HL-60 (cell line): ENCODE measurements at regions not wholly inside any gene's neighbourhood (a gene's known extent, or its start where the extent isn't known, plus 50 kb on each side); places are given as distances from the start of the nearest gene placed in this dataset.

ENCODE experiments used
- GABPA ChIP-seq: IDR thresholded peaks from 2 replicates; pipeline ENCODE4 v1.6.1; 2012; ENCODE audit warnings: low read depth
- POLR2AphosphoS5 ChIP-seq: IDR thresholded peaks from 2 replicates; pipeline ENCODE4 v1.6.1; 2012; ENCODE audit warnings: low read depth
- SPI1 ChIP-seq: IDR thresholded peaks from 2 replicates; pipeline ENCODE4 v1.6.1; 2012; ENCODE audit warnings: low read depth, mild to moderate bottlenecking, borderline replicate concordance
- TF ChIP-seq, protein P1 (sequence below): IDR thresholded peaks from one replicate; pipeline ENCODE4 v1.5.1; 2011; ENCODE audit warnings: low read length, control low read depth, inconsistent platforms; ENCODE audit not compliant: insufficient read depth
- TF ChIP-seq, protein P2 (sequence below): IDR thresholded peaks from 2 replicates; pipeline ENCODE4 v1.6.1; 2012; ENCODE audit warnings: low read depth; ENCODE audit not compliant: insufficient replicate concordance

DNA sequence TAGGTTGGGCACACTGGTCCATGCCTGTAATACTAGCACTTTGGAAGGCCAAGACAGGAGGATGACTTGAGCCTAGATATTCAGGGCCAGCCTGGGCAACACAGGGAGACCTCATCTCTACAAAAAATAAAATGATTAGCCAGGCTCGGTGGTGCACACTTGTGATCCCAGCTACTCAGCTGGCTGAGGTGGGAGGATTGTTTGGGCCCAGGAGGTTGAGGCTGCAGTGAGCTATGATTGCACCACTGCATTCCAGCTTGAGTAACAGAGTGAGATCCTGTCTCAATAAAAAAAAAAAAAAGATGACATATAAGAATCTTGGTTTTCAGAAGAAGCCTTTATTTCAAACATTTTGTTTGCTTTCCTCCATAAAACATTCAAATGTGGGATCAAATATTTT, 178.0 kb downstream of the LIG4 start:
- TF ChIP-seq, protein P1, sequence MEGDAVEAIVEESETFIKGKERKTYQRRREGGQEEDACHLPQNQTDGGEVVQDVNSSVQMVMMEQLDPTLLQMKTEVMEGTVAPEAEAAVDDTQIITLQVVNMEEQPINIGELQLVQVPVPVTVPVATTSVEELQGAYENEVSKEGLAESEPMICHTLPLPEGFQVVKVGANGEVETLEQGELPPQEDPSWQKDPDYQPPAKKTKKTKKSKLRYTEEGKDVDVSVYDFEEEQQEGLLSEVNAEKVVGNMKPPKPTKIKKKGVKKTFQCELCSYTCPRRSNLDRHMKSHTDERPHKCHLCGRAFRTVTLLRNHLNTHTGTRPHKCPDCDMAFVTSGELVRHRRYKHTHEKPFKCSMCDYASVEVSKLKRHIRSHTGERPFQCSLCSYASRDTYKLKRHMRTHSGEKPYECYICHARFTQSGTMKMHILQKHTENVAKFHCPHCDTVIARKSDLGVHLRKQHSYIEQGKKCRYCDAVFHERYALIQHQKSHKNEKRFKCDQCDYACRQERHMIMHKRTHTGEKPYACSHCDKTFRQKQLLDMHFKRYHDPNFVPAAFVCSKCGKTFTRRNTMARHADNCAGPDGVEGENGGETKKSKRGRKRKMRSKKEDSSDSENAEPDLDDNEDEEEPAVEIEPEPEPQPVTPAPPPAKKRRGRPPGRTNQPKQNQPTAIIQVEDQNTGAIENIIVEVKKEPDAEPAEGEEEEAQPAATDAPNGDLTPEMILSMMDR, result no peak
- TF ChIP-seq, protein P2, sequence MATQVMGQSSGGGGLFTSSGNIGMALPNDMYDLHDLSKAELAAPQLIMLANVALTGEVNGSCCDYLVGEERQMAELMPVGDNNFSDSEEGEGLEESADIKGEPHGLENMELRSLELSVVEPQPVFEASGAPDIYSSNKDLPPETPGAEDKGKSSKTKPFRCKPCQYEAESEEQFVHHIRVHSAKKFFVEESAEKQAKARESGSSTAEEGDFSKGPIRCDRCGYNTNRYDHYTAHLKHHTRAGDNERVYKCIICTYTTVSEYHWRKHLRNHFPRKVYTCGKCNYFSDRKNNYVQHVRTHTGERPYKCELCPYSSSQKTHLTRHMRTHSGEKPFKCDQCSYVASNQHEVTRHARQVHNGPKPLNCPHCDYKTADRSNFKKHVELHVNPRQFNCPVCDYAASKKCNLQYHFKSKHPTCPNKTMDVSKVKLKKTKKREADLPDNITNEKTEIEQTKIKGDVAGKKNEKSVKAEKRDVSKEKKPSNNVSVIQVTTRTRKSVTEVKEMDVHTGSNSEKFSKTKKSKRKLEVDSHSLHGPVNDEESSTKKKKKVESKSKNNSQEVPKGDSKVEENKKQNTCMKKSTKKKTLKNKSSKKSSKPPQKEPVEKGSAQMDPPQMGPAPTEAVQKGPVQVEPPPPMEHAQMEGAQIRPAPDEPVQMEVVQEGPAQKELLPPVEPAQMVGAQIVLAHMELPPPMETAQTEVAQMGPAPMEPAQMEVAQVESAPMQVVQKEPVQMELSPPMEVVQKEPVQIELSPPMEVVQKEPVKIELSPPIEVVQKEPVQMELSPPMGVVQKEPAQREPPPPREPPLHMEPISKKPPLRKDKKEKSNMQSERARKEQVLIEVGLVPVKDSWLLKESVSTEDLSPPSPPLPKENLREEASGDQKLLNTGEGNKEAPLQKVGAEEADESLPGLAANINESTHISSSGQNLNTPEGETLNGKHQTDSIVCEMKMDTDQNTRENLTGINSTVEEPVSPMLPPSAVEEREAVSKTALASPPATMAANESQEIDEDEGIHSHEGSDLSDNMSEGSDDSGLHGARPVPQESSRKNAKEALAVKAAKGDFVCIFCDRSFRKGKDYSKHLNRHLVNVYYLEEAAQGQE, result no peak
- TF ChIP-seq POLR2AphosphoS5 (no peak), GABPA (no peak), SPI1 (no peak)
